ENCODE measurements at regions not wholly inside any gene's neighbourhood (a gene's known extent, or its start where the extent isn't known, plus 50 kb on each side); places are given as distances from the start of the nearest gene placed in this dataset.

GRCh38 chr11:119539583-119539982 is 116.6 kb upstream of the THY1 start:
- TF ChIP-seq TEAD4 (IDR thresholded peaks at IDR 0.05; ENCODE audit: borderline replicate concordance, insufficient read depth), result no peak
- no peak for TF ChIP-seq SIN3A (IDR thresholded peaks at IDR 0.05; ENCODE audit: borderline replicate concordance, low read depth, low read length)
- no peak for TF ChIP-seq RXRA (IDR thresholded peaks at IDR 0.05; ENCODE audit: borderline replicate concordance, low read depth)
- TF ChIP-seq POLR2AphosphoS5 (IDR thresholded peaks at IDR 0.05; ENCODE audit: low read depth, low read length), result no peak
- no peak for TF ChIP-seq CTCF (IDR thresholded peaks at IDR 0.05)

Data from SK-N-SH (cell line).